HEK293 (cell line): ENCODE measurements at regions not wholly inside any gene's neighbourhood (a gene's known extent, or its start where the extent isn't known, plus 50 kb on each side); places are given as distances from the start of the nearest gene placed in this dataset.

Experiments used
- CTCF ChIA-PET: fragments of 350-600 bp; formaldehyde crosslinking; extraction: SDS; loops from one replicate; lab custom pipeline; 2021; ENCODE audit warnings: antibody characterized with exemption; lab: Yijun Ruan, JAX
- POLR2A ChIA-PET: fragments of 300-600 bp; formaldehyde crosslinking; extraction: SDS; loops from one replicate; lab custom pipeline; 2020; ENCODE audit warnings: antibody characterized with exemption, inconsistent platforms; lab: Yijun Ruan, JAX
- H3K27ac ChIP-seq: fragments of 200-500 bp; sonication (Bioruptor generic); 2 replicates; pipeline ENCODE4 v1.5.1; 2014; ENCODE audit warnings: low read depth, low read length, control low read depth, inconsistent platforms; ENCODE audit errors: extremely low read depth
- H3K36me3 ChIP-seq, 2 experiments: fragments of 200-500 bp in 1 of 2; sonication (Bioruptor generic) in 1 of 2; 1 replicate in 1 of 2; 2 replicates in 1 of 2; pipeline ENCODE4 v1.5.1; 2014 to 2017; ENCODE audit warnings: inconsistent platforms in 2 of 2, low read length in 2 of 2; ENCODE audit not compliant: control insufficient read depth in 2 of 2, insufficient read depth in 1 of 2
- H3K4me1 ChIP-seq: fragments of 200-500 bp; sonication (Bioruptor generic); 2 replicates; pipeline ENCODE4 v1.5.1; 2014; ENCODE audit warnings: mild to moderate bottlenecking, low read length, inconsistent platforms; ENCODE audit not compliant: control insufficient read depth, insufficient read depth
- H3K4me3 ChIP-seq: 2 replicates; pipeline ENCODE4 v1.5.1; 2011; ENCODE audit warnings: low read depth, mild to moderate bottlenecking, control low read depth, low read length, moderate library complexity
- H3K9me3 ChIP-seq: fragments of 200-500 bp; sonication (Bioruptor generic); 2 replicates; pipeline ENCODE4 v1.5.1; 2014; ENCODE audit warnings: low read depth, low read length, inconsistent platforms; ENCODE audit not compliant: control insufficient read depth, insufficient read depth
- IKZF3 ChIP-seq: fragments of 450-650 bp; IDR thresholded peaks from 2 replicates; pipeline ENCODE4 v1.5.0; 2018; ENCODE audit warnings: missing biosample characterization, mild to moderate bottlenecking, missing genetic modification characterization, moderate library complexity
- KLF7 ChIP-seq: fragments of 450-650 bp; formaldehyde crosslinking; IDR thresholded peaks from 2 replicates; pipeline ENCODE4 v1.5.1; 2016; ENCODE audit warnings: missing biosample characterization, missing genetic modification characterization, borderline replicate concordance
- YY1 ChIP-seq: fragments of 450-650 bp; formaldehyde crosslinking; IDR thresholded peaks from 2 replicates; pipeline ENCODE4 v1.5.1; 2018; ENCODE audit warnings: missing biosample characterization, missing genetic modification characterization
- ZBTB17 ChIP-seq: fragments of 450-650 bp; formaldehyde crosslinking; IDR thresholded peaks from 2 replicates; pipeline ENCODE4 v1.5.1; 2016; ENCODE audit warnings: missing biosample characterization, missing genetic modification characterization
- ZFHX2 ChIP-seq: fragments of 450-650 bp; formaldehyde crosslinking; conservative IDR thresholded peaks from 2 replicates; pipeline ENCODE4 v1.5.1; 2016; ENCODE audit warnings: missing biosample characterization, missing genetic modification characterization
- ZNF112 ChIP-seq: fragments of 450-650 bp; formaldehyde crosslinking; IDR thresholded peaks from 2 replicates; pipeline ENCODE4 v1.5.0; 2017; ENCODE audit warnings: missing biosample characterization, missing genetic modification characterization
- ZNF138 ChIP-seq: fragments of 450-650 bp; formaldehyde crosslinking; IDR thresholded peaks from 2 replicates; pipeline ENCODE4 v1.5.1; 2016; ENCODE audit warnings: missing biosample characterization, missing genetic modification characterization, borderline replicate concordance
- ZNF184 ChIP-seq: fragments of 450-650 bp; IDR thresholded peaks from 2 replicates; pipeline ENCODE4 v1.5.1; 2018; ENCODE audit warnings: missing biosample characterization, mild to moderate bottlenecking, missing genetic modification characterization
- ZNF26 ChIP-seq: fragments of 450-650 bp; formaldehyde crosslinking; IDR thresholded peaks from 2 replicates; pipeline ENCODE4 v1.5.1; 2016; ENCODE audit warnings: missing biosample characterization, missing genetic modification characterization
- ZNF555 ChIP-seq: fragments of 450-650 bp; formaldehyde crosslinking; conservative IDR thresholded peaks from 2 replicates; pipeline ENCODE4 v1.5.1; 2017; ENCODE audit warnings: missing biosample characterization, mild to moderate bottlenecking, missing genetic modification characterization, inconsistent platforms
- ZNF560 ChIP-seq: fragments of 450-650 bp; formaldehyde crosslinking; IDR thresholded peaks from 2 replicates; pipeline ENCODE4 v1.5.1; 2017; ENCODE audit warnings: missing biosample characterization, missing genetic modification characterization, borderline replicate concordance
- ZNF626 ChIP-seq: fragments of 450-650 bp; sonication (Bioruptor Pico); formaldehyde crosslinking; IDR thresholded peaks from 2 replicates; pipeline ENCODE4 v1.5.1; 2018; ENCODE audit warnings: missing biosample characterization, missing genetic modification characterization, inconsistent platforms
- ZNF768 ChIP-seq: fragments of 450-650 bp; formaldehyde crosslinking; IDR thresholded peaks from 2 replicates; pipeline ENCODE4 v1.5.1; 2018; ENCODE audit warnings: missing biosample characterization, mild to moderate bottlenecking, missing genetic modification characterization

- no peak for TF ChIP-seq ZFHX2 (tag by site-specific recombination)
- TF ChIP-seq ZNF184 (tag by site-specific recombination), result 0 out of 2 replicates have a peak, but pooled peaks have one; percentile 38
- TF ChIP-seq, all 188 proteins: peak for 5
Observed at GRCh38 chr6:169312658-169313346, 59.2 kb upstream of the THBS2 start (continued).

GRCh38 chr6:169310983-169311382 is 57.3 kb upstream of the THBS2 start:
- no peak for TF ChIP-seq IKZF3
- no peak for TF ChIP-seq ZNF184 (tag by site-specific recombination)
- no peak for TF ChIP-seq ZBTB17
- no peak for TF ChIP-seq YY1 (tag by site-specific recombination)
- TF ChIP-seq ZNF626 (tag by site-specific recombination), result no peak
- TF ChIP-seq ZNF555 (tag by site-specific recombination), result no peak
- TF ChIP-seq ZNF768, result no peak
- TF ChIP-seq ZNF26 (tag by site-specific recombination), result no peak
- no peak for TF ChIP-seq KLF7
- TF ChIP-seq ZNF138 (tag by site-specific recombination), result no peak
- no peak for TF ChIP-seq ZNF560 (tag by site-specific recombination)
- no peak for TF ChIP-seq ZNF112 (tag by site-specific recombination)
- H3K27ac ChIP-seq, result no peak overlapping the region
- H3K36me3 ChIP-seq, result no peaks in the 10 kb centered on the region
- POLR2A ChIA-PET, result no interaction called here
- H3K4me3 ChIP-seq, result no peak overlapping the region
- CTCF ChIA-PET, result interaction anchor here (0.6 kb wide), 2 partner anchors 43 to 198 kb away, joined by 3 read pairs; no protein-coding TSS in a partner anchor
- H3K4me1 ChIP-seq, result no peaks in the 10 kb centered on the region
- no peaks in the 10 kb centered on the region for H3K9me3 ChIP-seq
